Stomach (tissue), 8 donors: ENCODE measurements at regions not wholly inside any gene's neighbourhood (a gene's known extent, or its start where the extent isn't known, plus 50 kb on each side); places are given as distances from the start of the nearest gene placed in this dataset.

Source experiments
- DNase-seq, 2 donors: peaks; one replicate each; pipeline versions ENCODE4 v3.0.0 to v3.0.0-alpha.2; 2013 to 2019
- H3K27ac ChIP-seq, 5 donors: fragments of 200-600 bp in 4 of 5; sonication (generic) in 4 of 5; one replicate each; pipeline ENCODE4 v1.5.1; 2013 to 2019; ENCODE audit warnings: mild to moderate bottlenecking in 1 of 5, moderate library complexity in 1 of 5
- H3K27me3 ChIP-seq, 3 donors: fragments of 200-600 bp; sonication (generic); one replicate each; pipeline ENCODE4 v1.5.1; 2017 to 2019; ENCODE audit warnings: mixed run types in 1 of 3
- H3K36me3 ChIP-seq, 4 donors: fragments of 200-600 bp; sonication (generic); 1 replicate in 3 of 4; 2 replicates in 1 of 4; pipeline ENCODE4 v1.5.1; 2016 to 2019
- H3K4me1 ChIP-seq, 4 donors: fragments of 200-600 bp; sonication (generic); one replicate each; pipeline ENCODE4 v1.5.1; 2016 to 2019
- H3K4me3 ChIP-seq, 4 donors: fragments of 200-600 bp; sonication (generic) in 3 of 4; one replicate each; pipeline ENCODE4 v1.5.1; 2016 to 2019; ENCODE audit warnings: mild to moderate bottlenecking in 1 of 4
- H3K9me3 ChIP-seq, 4 donors: fragments of 200-600 bp; sonication (generic); one replicate each; pipeline ENCODE4 v1.5.1; 2016 to 2019
- EP300 ChIP-seq: sonication (generic); formaldehyde crosslinking; IDR thresholded peaks from one replicate; pipeline ENCODE4 v1.6.1; 2017; ENCODE audit warnings: antibody characterized with exemption
- POLR2A ChIP-seq, 4 donors: fragments of 450-650 bp; IDR thresholded peaks; one replicate each; pipeline ENCODE4 v1.6.1; 2016; ENCODE audit warnings: antibody characterized with exemption in 4 of 4, control low read depth in 2 of 4, mild to moderate bottlenecking in 1 of 4, moderate library complexity in 1 of 4
- POLR2AphosphoS5 ChIP-seq, 3 donors: sonication (generic); formaldehyde crosslinking; IDR thresholded peaks; one replicate each; pipeline ENCODE4 v1.6.1; 2016; ENCODE audit warnings: antibody characterized with exemption in 3 of 3
- WGBS, 5 donors: extraction: QIAGEN DNeasy Blood & Tissue Kit in 3 of 5; methylation state at CpG; one replicate each; pipeline versions ENCODE4 v1.1.5 to v1.1.7; 2013 to 2018; 5-methylcytosine and 5-hydroxymethylcytosine counted together
- intact Hi-C: fragments of 100-400 bp; cut with DNase I; formaldehyde crosslinking; loops from one replicate; pipeline ENCODE4 v1.15.1; 2023; ENCODE audit warnings: low total_unique reads
- TF ChIP-seq, protein P1 (sequence below), 7 experiments: fragments of 450-650 bp in 4 of 7; fragments of 200-600 bp in 3 of 7; sonication (generic) in 3 of 7; IDR thresholded peaks; one replicate each; pipeline ENCODE4 v1.5.1; 2016 to 2019; ENCODE audit warnings: antibody characterized with exemption in 7 of 7, control low read depth in 2 of 7, mild to moderate bottlenecking in 1 of 7
- donor health status: healthy with polysubstance abuse.
- donor health status: Bipolar disorder and iron deficiency.
- donor health status: healthy.

DNA sequence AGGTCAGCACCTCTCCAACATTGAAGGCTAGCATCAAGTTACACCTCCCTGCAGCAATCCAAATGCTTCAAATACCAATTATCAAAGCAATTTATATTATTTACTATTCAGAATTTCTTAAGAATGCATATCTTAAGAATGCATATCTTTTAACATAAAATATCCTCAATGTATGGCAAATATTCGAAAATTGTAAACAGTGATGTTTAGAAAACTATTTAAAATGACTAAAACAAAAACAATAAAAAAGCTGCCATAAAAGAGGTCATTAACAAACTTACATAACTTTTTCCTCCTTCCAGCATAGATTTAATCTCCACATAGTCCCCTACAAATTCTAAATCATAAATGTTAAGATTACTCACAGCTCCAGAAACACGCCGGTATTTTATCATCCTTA, 85.1 kb upstream of the SOX6 start:
- Histone ChIP-seq H3K4me1 (no peaks in the 10 kb centered on the region), H3K4me3 (no peak overlapping the region), H3K27ac (no peak overlapping the region), H3K9me3 (no peaks in the 10 kb centered on the region), H3K36me3 (no peaks in the 10 kb centered on the region), H3K27me3 (no peaks in the 10 kb centered on the region)
- 71 to 87% (median 77%) methylated on average over 3 of the region's 3 CpGs for WGBS, 5 donors
- intact Hi-C loops: no loop called here
- TF ChIP-seq POLR2A (IDR thresholded peaks at IDR 0.05): no peak
- DNase-seq: no peak

DNA sequence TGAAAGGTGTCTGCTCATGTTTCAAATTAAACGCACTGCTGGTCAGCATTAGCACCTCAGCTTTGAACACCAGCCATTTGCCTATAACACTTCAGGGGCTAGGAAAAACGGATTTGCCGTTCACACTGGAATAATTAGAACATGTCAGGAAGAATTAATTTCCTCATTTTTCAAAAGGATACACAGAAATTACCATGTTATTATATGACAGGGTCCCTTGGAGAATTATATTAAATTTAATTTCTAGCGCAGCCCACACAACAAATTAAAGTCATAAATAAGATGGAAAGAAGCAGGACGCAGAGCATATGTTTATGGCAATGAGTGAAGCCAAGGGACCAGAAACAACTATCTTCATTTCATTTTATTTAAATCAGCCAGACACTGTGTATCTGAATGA, 83.8 kb upstream of the SOX6 start:
- 86 to 93% (median 88%) methylated on average over 5 of the region's 5 CpGs for WGBS, 5 donors

DNA sequence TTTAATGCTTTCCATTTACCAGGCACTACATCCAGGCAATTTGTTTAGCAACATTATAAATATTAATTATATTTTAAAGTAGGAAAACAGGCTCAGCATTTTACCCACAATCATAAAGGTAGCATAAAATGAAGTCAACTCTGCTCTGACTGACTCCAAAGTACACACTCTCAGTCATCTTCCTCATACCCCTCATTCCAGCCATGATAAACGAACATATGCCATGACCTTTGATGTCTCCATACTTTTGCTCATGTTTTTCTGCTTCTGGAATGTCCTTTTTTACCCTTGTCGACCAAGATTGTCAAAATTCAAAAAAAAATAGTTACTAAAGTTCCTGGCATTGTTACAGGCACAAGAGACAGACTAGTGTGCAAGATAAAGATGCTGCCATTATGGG, 77.7 kb upstream of the SOX6 start:
- intact Hi-C loops: no loop called here
- no peak overlapping the region for H3K27ac ChIP-seq
- no peaks in the 10 kb centered on the region for H3K27me3 ChIP-seq
- TF ChIP-seq POLR2A (IDR thresholded peaks at IDR 0.05): no peak
- TF ChIP-seq EP300: no peak
- no peak for TF ChIP-seq POLR2AphosphoS5 (IDR thresholded peaks at IDR 0.05)
- TF ChIP-seq, protein P1, sequence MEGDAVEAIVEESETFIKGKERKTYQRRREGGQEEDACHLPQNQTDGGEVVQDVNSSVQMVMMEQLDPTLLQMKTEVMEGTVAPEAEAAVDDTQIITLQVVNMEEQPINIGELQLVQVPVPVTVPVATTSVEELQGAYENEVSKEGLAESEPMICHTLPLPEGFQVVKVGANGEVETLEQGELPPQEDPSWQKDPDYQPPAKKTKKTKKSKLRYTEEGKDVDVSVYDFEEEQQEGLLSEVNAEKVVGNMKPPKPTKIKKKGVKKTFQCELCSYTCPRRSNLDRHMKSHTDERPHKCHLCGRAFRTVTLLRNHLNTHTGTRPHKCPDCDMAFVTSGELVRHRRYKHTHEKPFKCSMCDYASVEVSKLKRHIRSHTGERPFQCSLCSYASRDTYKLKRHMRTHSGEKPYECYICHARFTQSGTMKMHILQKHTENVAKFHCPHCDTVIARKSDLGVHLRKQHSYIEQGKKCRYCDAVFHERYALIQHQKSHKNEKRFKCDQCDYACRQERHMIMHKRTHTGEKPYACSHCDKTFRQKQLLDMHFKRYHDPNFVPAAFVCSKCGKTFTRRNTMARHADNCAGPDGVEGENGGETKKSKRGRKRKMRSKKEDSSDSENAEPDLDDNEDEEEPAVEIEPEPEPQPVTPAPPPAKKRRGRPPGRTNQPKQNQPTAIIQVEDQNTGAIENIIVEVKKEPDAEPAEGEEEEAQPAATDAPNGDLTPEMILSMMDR (IDR thresholded peaks at IDR 0.05): no peak
- WGBS, 5 donors: 41 to 45% (median 44%) methylated on average over 2 of the region's 2 CpGs
- no peak for DNase-seq
- no peak overlapping the region for H3K4me3 ChIP-seq
- H3K9me3 ChIP-seq: peaks cover 4 to 15% (median 7%) of the 10 kb centered on the region in 4 donors
- H3K4me1 ChIP-seq: no peaks in the 10 kb centered on the region
- no peaks in the 10 kb centered on the region for H3K36me3 ChIP-seq

More for the DNA sequence above, 83.8 kb upstream of the SOX6 start:
- Histone ChIP-seq H3K36me3 (no peaks in the 10 kb centered on the region), H3K9me3 (no peaks in the 10 kb centered on the region), H3K4me3 (no peak overlapping the region), H3K27ac (no peak overlapping the region), H3K27me3 (no peaks in the 10 kb centered on the region), H3K4me1 (no peaks in the 10 kb centered on the region)
- intact Hi-C loops: no loop called here
- no peak for TF ChIP-seq POLR2AphosphoS5 (IDR thresholded peaks at IDR 0.05)
- no peak for TF ChIP-seq EP300
- no peak for TF ChIP-seq POLR2A (IDR thresholded peaks at IDR 0.05)
- TF ChIP-seq, protein P1 (IDR thresholded peaks at IDR 0.05): no peak
- no peak for DNase-seq

DNA sequence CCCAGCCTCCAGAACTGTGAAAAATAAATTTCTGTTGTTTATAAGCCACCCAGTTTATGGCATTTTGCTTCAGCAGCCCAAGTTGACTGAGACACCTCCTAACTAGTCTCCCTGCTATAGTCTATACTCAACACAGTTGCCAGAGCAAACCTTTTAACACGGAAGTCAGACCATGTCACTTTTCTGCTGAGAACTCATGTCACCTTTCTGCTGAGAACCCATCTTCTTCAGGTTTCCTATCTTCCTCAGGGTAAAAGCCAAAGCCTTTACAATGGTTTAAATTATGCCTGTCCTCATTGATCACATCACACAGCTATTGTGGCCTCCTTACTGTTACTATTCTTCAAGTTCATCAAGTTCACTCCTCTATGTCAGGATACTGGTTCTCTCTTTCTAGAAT, 74.3 kb upstream of the SOX6 start:
- WGBS, 5 donors: 81 to 100% (median 85%) methylated on average over 1 of the region's 1 CpG
- H3K4me3 ChIP-seq: no peak overlapping the region
- TF ChIP-seq POLR2AphosphoS5 (IDR thresholded peaks at IDR 0.05) (no peak), EP300 (no peak), POLR2A (IDR thresholded peaks at IDR 0.05) (no peak)
- TF ChIP-seq, protein P1 (IDR thresholded peaks at IDR 0.05): no peak
- intact Hi-C loops: no loop called here
- H3K27me3 ChIP-seq: no peaks in the 10 kb centered on the region
- H3K9me3 ChIP-seq: peaks cover 4 to 25% (median 8%) of the 10 kb centered on the region in 4 donors
- H3K36me3 ChIP-seq: no peaks in the 10 kb centered on the region
- no peak for DNase-seq
- H3K4me1 ChIP-seq: no peaks in the 10 kb centered on the region
- no peak overlapping the region for H3K27ac ChIP-seq

DNA sequence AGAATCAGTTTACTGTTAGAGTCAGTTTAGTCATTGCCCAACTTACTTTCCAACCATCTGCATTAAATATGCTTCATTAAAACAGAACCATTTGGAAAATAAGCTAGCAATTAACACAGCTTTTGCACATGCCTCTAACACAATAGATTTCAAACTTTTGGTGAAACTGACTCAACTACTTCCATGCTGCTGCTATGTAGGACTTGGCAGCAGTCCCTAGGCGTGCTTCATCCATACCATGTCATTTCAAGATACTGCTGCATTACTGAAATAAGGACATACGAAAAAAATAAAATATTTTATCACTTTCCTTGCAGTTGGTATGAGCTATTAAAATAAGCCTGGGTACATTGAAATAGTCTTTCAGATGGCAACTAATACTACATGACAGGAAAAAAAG, 65.5 kb upstream of the SOX6 start:
- Histone ChIP-seq H3K9me3 (peaks cover 0 to 6% (median 2%) of the 10 kb centered on the region in 4 donors), H3K27ac (no peak overlapping the region), H3K4me3 (no peak overlapping the region), H3K4me1 (no peaks in the 10 kb centered on the region), H3K27me3 (no peaks in the 10 kb centered on the region), H3K36me3 (no peaks in the 10 kb centered on the region)
- no peak for DNase-seq
- WGBS, 5 donors: 80 to 92% (median 86%) methylated on average over 2 of the region's 2 CpGs
- TF ChIP-seq POLR2A (IDR thresholded peaks at IDR 0.05) (no peak), POLR2AphosphoS5 (IDR thresholded peaks at IDR 0.05) (no peak), EP300 (no peak)
- TF ChIP-seq, protein P1 (IDR thresholded peaks at IDR 0.05): no peak
- intact Hi-C loops: no loop called here
